Spleen (tissue), 11 donors: ENCODE measurements at regions not wholly inside any gene's neighbourhood (a gene's known extent, or its start where the extent isn't known, plus 50 kb on each side); places are given as distances from the start of the nearest gene placed in this dataset.

Experiments used
- DNase-seq: peaks from one replicate; pipeline ENCODE4 v3.0.0-alpha.2; 2020
- H3K27ac ChIP-seq, 8 donors: fragments of 200-600 bp; sonication (generic) in 7 of 8; 1 replicate in 4 of 8; 2 replicates in 4 of 8; pipeline versions ENCODE4 v1.5.0 to v1.8.0; 2016 to 2021; ENCODE audit warnings: inconsistent platforms in 4 of 8, mild to moderate bottlenecking in 4 of 8, moderate library complexity in 1 of 8
- H3K27me3 ChIP-seq, 7 donors: fragments of 200-600 bp; sonication (generic) in 6 of 7; replicated peaks in 1 of 7; 1 replicate in 4 of 7; 2 replicates in 3 of 7; pipeline versions ENCODE4 v1.5.0 to v1.8.0; 2016 to 2021; ENCODE audit warnings: inconsistent platforms in 3 of 7, mild to moderate bottlenecking in 1 of 7
- H3K36me3 ChIP-seq, 6 donors: fragments of 200-600 bp; sonication (generic) in 5 of 6; 1 replicate in 4 of 6; 2 replicates in 2 of 6; pipeline versions ENCODE4 v1.5.0 to v1.8.0; 2016 to 2021; ENCODE audit warnings: inconsistent platforms in 2 of 6
- H3K4me1 ChIP-seq, 6 donors: fragments of 200-600 bp; sonication (generic) in 5 of 6; 1 replicate in 3 of 6; 2 replicates in 3 of 6; pipeline versions ENCODE4 v1.5.0 to v1.8.0; 2016 to 2021; ENCODE audit warnings: inconsistent platforms in 3 of 6
- H3K4me3 ChIP-seq, 8 donors: fragments of 200-600 bp; sonication (generic) in 7 of 8; 1 replicate in 4 of 8; 2 replicates in 4 of 8; pipeline versions ENCODE4 v1.5.0 to v1.8.0; 2016 to 2021; ENCODE audit warnings: inconsistent platforms in 4 of 8, mild to moderate bottlenecking in 4 of 8, moderate library complexity in 2 of 8
- H3K9me3 ChIP-seq, 8 donors: fragments of 200-600 bp; sonication (generic) in 7 of 8; 1 replicate in 4 of 8; 2 replicates in 4 of 8; pipeline versions ENCODE4 v1.5.0 to v1.8.0; 2016 to 2021; ENCODE audit warnings: inconsistent platforms in 4 of 8
- POLR2A ChIP-seq, 3 donors: fragments of 450-650 bp; IDR thresholded peaks; one replicate each; pipeline ENCODE4 v1.5.1; 2017; ENCODE audit warnings: antibody characterized with exemption in 3 of 3, mild to moderate bottlenecking in 1 of 3
- POLR2AphosphoS5 ChIP-seq, 3 donors: sonication (generic); formaldehyde crosslinking; IDR thresholded peaks; one replicate each; pipeline ENCODE4 v1.5.1; 2017; ENCODE audit warnings: antibody characterized with exemption in 3 of 3
- WGBS, 5 donors: extraction: QIAGEN DNeasy Blood & Tissue Kit in 3 of 5; methylation state at CpG; one replicate each; pipeline versions ENCODE4 v1.1.5 to v1.1.7; 2013 to 2018; 5-methylcytosine and 5-hydroxymethylcytosine counted together
- intact Hi-C: fragments of 100-400 bp; cut with DNase I; formaldehyde crosslinking; loops from one replicate; pipeline ENCODE4 v1.15.0; 2023; ENCODE audit warnings: low total_unique reads
- TF ChIP-seq, protein P1 (sequence below), 11 experiments: fragments of 200-600 bp in 7 of 11; fragments of 450-650 bp in 4 of 11; sonication (generic) in 4 of 11; IDR thresholded peaks in 8 of 11; conservative IDR thresholded peaks in 3 of 11; 1 replicate in 7 of 11; 2 replicates in 4 of 11; pipeline versions ENCODE4 v1.4.0 to v1.8.0; 2016 to 2021; ENCODE audit warnings: antibody characterized with exemption in 11 of 11, inconsistent platforms in 4 of 11, mild to moderate bottlenecking in 1 of 11
- donor health status: healthy with polysubstance abuse.
- donor health status: DM: no; HTN: no; CAD: no; lungs with moderate emphysema.
- donor health status: DM: no; HTN: no; CAD: no.
- donor health status: Bipolar disorder and iron deficiency.
- donor health status: healthy.
- donor health status: DM: no; HTN: no; CAD: no.
- donor health status: DM: yes; HTN: yes; CAD: no.

DNA sequence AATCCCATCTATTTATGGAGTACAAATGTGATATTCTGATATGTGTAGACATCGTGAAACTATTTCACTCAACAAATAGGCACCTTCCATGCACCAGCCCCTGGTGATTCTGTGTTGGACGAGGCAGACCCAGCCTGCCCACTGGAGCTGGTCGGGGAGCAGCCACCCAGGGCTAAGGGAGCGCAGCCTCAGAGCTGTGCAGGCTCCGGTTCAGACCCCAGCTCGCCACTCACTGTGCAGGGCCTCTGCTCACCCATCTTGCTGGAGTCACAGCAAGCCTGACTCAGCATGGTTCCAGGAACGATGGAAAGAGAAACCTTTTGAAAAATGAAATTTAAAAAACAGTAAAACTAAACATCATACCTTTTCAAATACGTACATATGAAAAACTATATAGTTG is 52.3 kb upstream of the BCL11B start:
- 75 to 84% (median 78%) methylated on average over 8 of the region's 8 CpGs for WGBS, 5 donors
- H3K4me3 ChIP-seq = no peak overlapping the region
- H3K9me3 ChIP-seq = no peaks in the 10 kb centered on the region
- no peaks in the 10 kb centered on the region for H3K36me3 ChIP-seq
- H3K27ac ChIP-seq = no peak overlapping the region
- TF ChIP-seq POLR2AphosphoS5 (IDR thresholded peaks at IDR 0.05) (no peak), POLR2A (IDR thresholded peaks at IDR 0.05) (no peak)
- TF ChIP-seq, protein P1, sequence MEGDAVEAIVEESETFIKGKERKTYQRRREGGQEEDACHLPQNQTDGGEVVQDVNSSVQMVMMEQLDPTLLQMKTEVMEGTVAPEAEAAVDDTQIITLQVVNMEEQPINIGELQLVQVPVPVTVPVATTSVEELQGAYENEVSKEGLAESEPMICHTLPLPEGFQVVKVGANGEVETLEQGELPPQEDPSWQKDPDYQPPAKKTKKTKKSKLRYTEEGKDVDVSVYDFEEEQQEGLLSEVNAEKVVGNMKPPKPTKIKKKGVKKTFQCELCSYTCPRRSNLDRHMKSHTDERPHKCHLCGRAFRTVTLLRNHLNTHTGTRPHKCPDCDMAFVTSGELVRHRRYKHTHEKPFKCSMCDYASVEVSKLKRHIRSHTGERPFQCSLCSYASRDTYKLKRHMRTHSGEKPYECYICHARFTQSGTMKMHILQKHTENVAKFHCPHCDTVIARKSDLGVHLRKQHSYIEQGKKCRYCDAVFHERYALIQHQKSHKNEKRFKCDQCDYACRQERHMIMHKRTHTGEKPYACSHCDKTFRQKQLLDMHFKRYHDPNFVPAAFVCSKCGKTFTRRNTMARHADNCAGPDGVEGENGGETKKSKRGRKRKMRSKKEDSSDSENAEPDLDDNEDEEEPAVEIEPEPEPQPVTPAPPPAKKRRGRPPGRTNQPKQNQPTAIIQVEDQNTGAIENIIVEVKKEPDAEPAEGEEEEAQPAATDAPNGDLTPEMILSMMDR (IDR thresholded peaks at IDR 0.05 in 8 of 11, conservative IDR thresholded peaks at IDR 0.05 in 3 of 11) = no peak
- H3K27me3 ChIP-seq = peaks cover 0 to 53% (median 0%) of the 10 kb centered on the region in 7 donors
- intact Hi-C loops = no loop called here
- no peak for DNase-seq
- H3K4me1 ChIP-seq = peaks cover 0 to 12% (median 7%) of the 10 kb centered on the region in 6 donors

DNA sequence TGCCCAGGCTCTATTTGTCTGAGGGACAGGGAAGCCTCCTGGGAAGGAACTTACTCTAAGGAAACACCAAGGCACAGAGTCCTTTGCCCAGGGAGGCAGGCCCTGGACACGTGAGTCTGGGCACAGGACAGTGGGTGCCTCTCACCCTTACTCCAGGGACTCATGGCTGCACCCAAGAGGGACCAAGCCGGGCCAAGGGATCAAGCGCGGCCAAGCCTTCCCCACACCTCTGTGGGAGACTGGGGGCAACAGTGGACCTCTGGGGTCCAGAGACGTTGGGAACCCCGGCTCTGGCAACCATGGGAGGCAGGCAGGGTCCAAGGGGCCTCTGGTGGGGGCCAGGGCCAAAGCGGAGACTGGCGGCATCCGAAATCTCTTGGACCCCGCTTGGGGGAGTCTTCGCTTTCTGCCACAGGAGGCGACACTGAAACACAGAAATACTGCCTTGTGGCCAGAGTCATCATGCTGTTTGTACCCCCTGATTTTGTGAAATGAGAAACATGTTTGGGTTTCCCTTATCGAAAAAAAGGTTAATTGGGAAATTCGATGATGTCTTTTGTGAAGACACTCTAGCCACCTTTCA is 51.7 kb upstream of the BCL11B start:
- Histone ChIP-seq H3K27ac (no peak overlapping the region), H3K4me1 (peaks cover 0 to 12% (median 7%) of the 10 kb centered on the region in 6 donors), H3K9me3 (no peaks in the 10 kb centered on the region), H3K36me3 (no peaks in the 10 kb centered on the region), H3K4me3 (no peak overlapping the region), H3K27me3 (peaks cover 0 to 53% (median 0%) of the 10 kb centered on the region in 7 donors)
- DNase-seq = no peak
- TF ChIP-seq POLR2AphosphoS5 (IDR thresholded peaks at IDR 0.05) (no peak), POLR2A (IDR thresholded peaks at IDR 0.05) (no peak)
- TF ChIP-seq, protein P1 (IDR thresholded peaks at IDR 0.05 in 8 of 11, conservative IDR thresholded peaks at IDR 0.05 in 3 of 11) = no peak
- 81 to 90% (median 88%) methylated on average over 14 of the region's 14 CpGs for WGBS, 5 donors
- intact Hi-C loops = no loop called here

DNA sequence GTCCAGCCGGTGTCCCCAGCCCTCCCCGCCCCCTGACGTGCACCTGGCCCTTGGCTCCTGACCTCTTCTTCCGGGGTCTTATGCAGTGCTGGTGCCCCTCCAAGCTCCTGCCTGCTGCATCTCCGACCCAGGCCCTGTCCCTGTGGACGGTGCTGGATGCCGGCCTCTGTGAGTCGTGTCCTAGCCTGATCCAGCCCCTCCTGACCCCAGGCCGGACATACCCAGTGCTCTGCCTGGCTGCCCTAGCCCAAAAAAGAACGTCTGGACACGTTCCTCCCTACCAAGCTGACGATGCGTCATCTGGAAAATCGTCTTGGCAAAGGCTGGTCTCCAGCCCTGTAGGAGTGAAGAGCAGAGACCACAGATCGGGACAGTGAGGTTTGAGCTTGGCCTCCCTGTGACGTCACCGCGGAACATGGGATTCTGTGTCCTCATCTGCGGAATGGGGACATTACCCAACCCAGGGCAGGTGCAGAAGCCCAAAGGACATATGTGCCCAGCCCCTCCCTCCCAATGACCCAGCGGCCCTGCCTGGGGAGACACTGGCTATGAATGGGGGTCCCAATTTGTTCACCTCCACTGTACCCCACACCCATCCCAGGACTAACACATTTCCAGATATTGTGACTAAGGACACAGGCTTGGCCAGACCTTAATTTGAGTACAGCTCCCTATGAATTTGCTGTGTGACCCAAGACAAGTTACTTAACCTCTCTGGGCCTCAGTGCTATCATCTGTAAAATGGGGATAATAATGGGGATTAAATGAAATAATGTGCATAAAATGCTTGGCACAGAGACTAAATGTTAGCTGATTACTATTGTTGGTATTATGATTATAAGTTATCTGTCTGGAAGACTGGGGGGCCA is 51.0 kb upstream of the BCL11B start:
- Histone ChIP-seq H3K27me3 (peaks cover 0 to 54% (median 0%) of the 10 kb centered on the region in 7 donors), H3K4me1 (peaks cover 0 to 12% (median 7%) of the 10 kb centered on the region in 6 donors), H3K27ac (no peak overlapping the region), H3K9me3 (no peaks in the 10 kb centered on the region), H3K36me3 (no peaks in the 10 kb centered on the region), H3K4me3 (no peak overlapping the region)
- WGBS, 5 donors = 57 to 75% (median 70%) methylated on average over 12 to 20 of the region's 20 CpGs
- no peak for DNase-seq
- intact Hi-C loops = no loop called here
- TF ChIP-seq POLR2A (IDR thresholded peaks at IDR 0.05) (no peak), POLR2AphosphoS5 (IDR thresholded peaks at IDR 0.05) (no peak)
- TF ChIP-seq, protein P1 (IDR thresholded peaks at IDR 0.05 in 8 of 11, conservative IDR thresholded peaks at IDR 0.05 in 3 of 11) = no peak
